Loucy (cell line): ENCODE measurements at regions not wholly inside any gene's neighbourhood (a gene's known extent, or its start where the extent isn't known, plus 50 kb on each side); places are given as distances from the start of the nearest gene placed in this dataset.

ENCODE experiments used
- H2AFZ ChIP-seq: fragments of 200-600 bp; sonication (generic); 2 replicates; pipeline ENCODE4 v1.6.0; 2016; ENCODE audit warnings: antibody characterized with exemption, mild to moderate bottlenecking, low read length, moderate library complexity
- H3F3A ChIP-seq: fragments of 200-600 bp; 2 replicates; pipeline ENCODE4 v1.6.0; 2016; ENCODE audit warnings: antibody characterized with exemption, low read depth, mild to moderate bottlenecking
- H3K27me3 ChIP-seq: fragments of 200-600 bp; sonication (generic); 2 replicates; pipeline ENCODE4 v1.6.1; 2014; ENCODE audit warnings: low read length, mild to moderate bottlenecking; ENCODE audit not compliant: insufficient read depth, poor library complexity, severe bottlenecking
- H3K36me3 ChIP-seq: fragments of 200-600 bp; sonication (generic); 2 replicates; pipeline ENCODE4 v1.6.1; 2016; ENCODE audit warnings: low read length; ENCODE audit not compliant: insufficient read depth
- H3K4me1 ChIP-seq: fragments of 200-600 bp; sonication (generic); 2 replicates; pipeline ENCODE4 v1.5.1; 2014; ENCODE audit warnings: low read length, mild to moderate bottlenecking; ENCODE audit not compliant: insufficient read depth, poor library complexity, severe bottlenecking
- H3K4me2 ChIP-seq: fragments of 200-600 bp; sonication (generic); 2 replicates; pipeline ENCODE4 v1.6.0; 2014; ENCODE audit warnings: antibody characterized with exemption, low read length, low read depth, mild to moderate bottlenecking; ENCODE audit not compliant: poor library complexity, severe bottlenecking
- H3K4me3 ChIP-seq: fragments of 200-600 bp; sonication (generic); 2 replicates; pipeline ENCODE4 v1.5.1; 2014; ENCODE audit warnings: low read length, mild to moderate bottlenecking, mixed read lengths; ENCODE audit not compliant: poor library complexity, severe bottlenecking
- H3K79me2 ChIP-seq: fragments of 200-600 bp; sonication (generic); 2 replicates; pipeline ENCODE4 v1.6.1; 2014; ENCODE audit warnings: low read length; ENCODE audit not compliant: insufficient read depth
- H3K9ac ChIP-seq: fragments of 200-600 bp; sonication (generic); 2 replicates; pipeline ENCODE4 v1.6.0; 2014; ENCODE audit warnings: mild to moderate bottlenecking, low read depth, low read length, moderate library complexity; ENCODE audit not compliant: poor library complexity, severe bottlenecking
- H3K9me2 ChIP-seq: fragments of 200-600 bp; sonication (generic); replicated peaks from 2 replicates; pipeline ENCODE4 v1.6.1; 2016; ENCODE audit warnings: low read depth, low read length, mixed read lengths
- H3K9me3 ChIP-seq: fragments of 200-600 bp; sonication (generic); 2 replicates; pipeline ENCODE4 v1.6.1; 2014; ENCODE audit warnings: mild to moderate bottlenecking, antibody characterized with exemption, low read length, low read depth; ENCODE audit not compliant: insufficient read depth
- H4K20me1 ChIP-seq: fragments of 200-600 bp; sonication (generic); 2 replicates; pipeline ENCODE4 v1.6.0; 2014; ENCODE audit warnings: antibody characterized with exemption, low read length, mild to moderate bottlenecking; ENCODE audit not compliant: insufficient read depth, poor library complexity, severe bottlenecking
- CTCF ChIP-seq: fragments of 200-600 bp; sonication (generic); conservative IDR thresholded peaks from 2 replicates; pipeline ENCODE4 v1.5.1; 2014; ENCODE audit warnings: mild to moderate bottlenecking, antibody characterized with exemption, low read length
- EZH2phosphoT487 ChIP-seq: fragments of 200-600 bp; IDR thresholded peaks from 2 replicates; pipeline ENCODE4 v1.6.1; 2018; ENCODE audit warnings: antibody characterized with exemption, mild to moderate bottlenecking, moderate library complexity, borderline replicate concordance

- Histone ChIP-seq H3K9ac (no peak overlapping the region), H2AFZ (no peak overlapping the region), H3K27me3 (no peaks in the 10 kb centered on the region), H3K36me3 (no peaks in the 10 kb centered on the region), H4K20me1 (no peaks in the 10 kb centered on the region), H3K9me2 (no peaks in the 10 kb centered on the region), H3K79me2 (no peaks in the 10 kb centered on the region), H3K4me1 (no peaks in the 10 kb centered on the region), H3K4me2 (no peak overlapping the region), H3F3A (no peaks in the 10 kb centered on the region), H3K9me3 (no peaks in the 10 kb centered on the region; the same call in 1 of the 2 replicates), H3K4me3 (no peak overlapping the region)
- TF ChIP-seq EZH2phosphoT487 (no peak), CTCF (no peak)
Measured at GRCh38 chr14:29301571-29301970, 535.0 kb downstream of the FOXG1 start.

DNA sequence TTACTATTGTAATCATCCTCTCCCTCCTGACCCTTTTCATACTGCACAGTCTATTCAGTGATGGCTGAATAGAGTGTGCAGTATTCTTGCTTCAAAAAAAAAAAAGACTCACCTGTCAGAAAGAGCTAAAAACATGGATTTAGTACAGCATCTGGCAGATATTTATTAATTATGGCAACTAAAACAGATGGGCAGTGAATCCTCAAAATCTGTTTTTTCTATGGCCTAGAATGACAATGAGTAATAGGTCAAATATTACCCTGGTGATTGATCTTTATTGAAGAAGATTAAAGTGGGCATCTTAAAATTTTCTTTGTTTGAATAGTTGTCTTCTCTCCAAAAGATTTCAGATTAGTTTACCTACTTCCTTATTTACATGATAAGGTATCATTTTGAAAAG is 543.6 kb downstream of the FOXG1 start:
- Histone ChIP-seq H4K20me1 (no peaks in the 10 kb centered on the region), H3F3A (no peaks in the 10 kb centered on the region), H3K4me1 (no peaks in the 10 kb centered on the region), H3K9me3 (no peaks in the 10 kb centered on the region), H3K4me3 (no peak overlapping the region), H3K79me2 (no peaks in the 10 kb centered on the region), H3K9ac (no peak overlapping the region), H2AFZ (no peak overlapping the region), H3K4me2 (no peak overlapping the region), H3K9me2 (no peaks in the 10 kb centered on the region), H3K36me3 (no peaks in the 10 kb centered on the region), H3K27me3 (no peaks in the 10 kb centered on the region)
- TF ChIP-seq CTCF (no peak), EZH2phosphoT487 (no peak)

GRCh38 chr14:29310757-29311156 is 544.2 kb downstream of the FOXG1 start:
- no peaks in the 10 kb centered on the region for H4K20me1 ChIP-seq
- no peaks in the 10 kb centered on the region for H3K4me1 ChIP-seq
- no peak overlapping the region for H2AFZ ChIP-seq
- no peaks in the 10 kb centered on the region for H3K79me2 ChIP-seq
- TF ChIP-seq EZH2phosphoT487 = no peak
- no peak for TF ChIP-seq CTCF
- H3K9me2 ChIP-seq = no peaks in the 10 kb centered on the region
- H3K4me3 ChIP-seq = no peak overlapping the region
- no peaks in the 10 kb centered on the region for H3K27me3 ChIP-seq
- no peaks in the 10 kb centered on the region for H3F3A ChIP-seq
- no peak overlapping the region for H3K4me2 ChIP-seq
- H3K36me3 ChIP-seq = no peaks in the 10 kb centered on the region
- no peak overlapping the region for H3K9ac ChIP-seq
- H3K9me3 ChIP-seq = no peaks in the 10 kb centered on the region
